ENCODE measurements at regions not wholly inside any gene's neighbourhood (a gene's known extent, or its start where the extent isn't known, plus 50 kb on each side); places are given as distances from the start of the nearest gene placed in this dataset.

- Histone ChIP-seq H3K4me1 (ENCODE audit: insufficient read depth, low read length) (no peaks in the 10 kb centered on the region), H3K9me3 (ENCODE audit: low read length) (no peaks in the 10 kb centered on the region), H3K9ac (ENCODE audit: insufficient read depth, low read depth, low read length) (no peak overlapping the region), H3K27ac (ENCODE audit: extremely low read length, insufficient read depth, low read length) (no peak overlapping the region), H3K4me2 (ENCODE audit: low read depth, low read length) (no peak overlapping the region), H3K4me3 (replicated peaks in 1 of 3; ENCODE audit: insufficient read depth in 1 of 3, low read depth in 2 of 3, low read length in 3 of 3) (no peak overlapping the region), H3K36me3 (replicated peaks in 1 of 2; ENCODE audit: control insufficient read depth in 1 of 2, insufficient read depth in 2 of 2, low read length in 2 of 2) (no peaks in the 10 kb centered on the region), H4K20me1 (ENCODE audit: insufficient read depth, low read length) (no peaks in the 10 kb centered on the region), H2AFZ (ENCODE audit: low read length) (no peak overlapping the region), H3K79me2 (ENCODE audit: insufficient read depth, low read length) (no peaks in the 10 kb centered on the region), H3K27me3 (ENCODE audit: control insufficient read depth in 1 of 2, insufficient read depth in 2 of 2, low read length in 2 of 2) (no peaks in the 10 kb centered on the region)
- TF ChIP-seq NFIB (CRISPR knock-in tag; IDR thresholded peaks at IDR 0.05; ENCODE audit: borderline replicate concordance) (no peak), ZNF577 (CRISPR knock-in tag; IDR thresholded peaks at IDR 0.05; ENCODE audit: borderline replicate concordance, low read depth) (no peak), STAT5B (CRISPR knock-in tag; IDR thresholded peaks at IDR 0.05) (no peak), NFYC (CRISPR knock-in tag; IDR thresholded peaks at IDR 0.05) (no peak), ZNF891 (CRISPR knock-in tag; IDR thresholded peaks at IDR 0.05) (no peak), HINFP (CRISPR knock-in tag; IDR thresholded peaks at IDR 0.05; ENCODE audit: low read depth) (no peak), E2F5 (CRISPR knock-in tag; conservative IDR thresholded peaks at IDR 0.05) (no peak), HOXA7 (CRISPR knock-in tag; IDR thresholded peaks at IDR 0.05) (no peak), ZNF282 (IDR thresholded peaks at IDR 0.05; ENCODE audit: partially characterized antibody) (no peak), RFXANK (CRISPR knock-in tag; IDR thresholded peaks at IDR 0.05) (no peak), KDM3A (CRISPR knock-in tag; IDR thresholded peaks at IDR 0.05; ENCODE audit: low read depth) (no peak), TCF12 (IDR thresholded peaks at IDR 0.05) (no peak), TCF12 (CRISPR knock-in tag; IDR thresholded peaks at IDR 0.05) (no peak), KMT2A (CRISPR knock-in tag; IDR thresholded peaks at IDR 0.05) (no peak), EED (CRISPR knock-in tag; IDR thresholded peaks at IDR 0.05) (no peak), PHF5A (CRISPR knock-in tag; IDR thresholded peaks at IDR 0.05; ENCODE audit: low read depth, unreplicated experiment) (no peak), BCL6 (CRISPR knock-in tag; IDR thresholded peaks at IDR 0.05) (no peak), ZNF780A (CRISPR knock-in tag; IDR thresholded peaks at IDR 0.05) (no peak), ADNP (CRISPR knock-in tag; IDR thresholded peaks at IDR 0.05) (no peak), ZBTB8A (CRISPR knock-in tag; IDR thresholded peaks at IDR 0.05; ENCODE audit: borderline replicate concordance, low read depth) (no peak)
- no peak for DNase-seq (ENCODE audit: low spot score)
- 86% methylated on average over 2 of the region's 2 CpGs for WGBS (ENCODE audit: low lambda C conversion rate)
- FAIRE-seq, result no peak
- in situ Hi-C loops (cut with HindIII; ENCODE audit: extremely low pct_ligation_motif_present, low pct_unique_long_range_greater_than_20kb) (no loop called here), intact Hi-C loops (cut with micrococcal nuclease; ENCODE audit: unreplicated experiment) (no loop called here)
- ChIA-PET POLR2A (no interaction called here), CTCF (ENCODE audit: low intra/inter-chr PET ratio, low total read pairs) (no interaction called here)
- BruUV-seq (replicated peaks), result no TSS peak
- ATAC-seq, result no peak
These were observed 174.5 kb downstream of the AHR start for GRCh38 chr7:17472939-17473338.

All from HepG2 (cell line).